Activated CD8-positive, alpha-beta memory T cell treated with anti-CD3 and anti-CD28 coated beads for 36 hours (primary cell): ENCODE measurements at regions not wholly inside any gene's neighbourhood (a gene's known extent, or its start where the extent isn't known, plus 50 kb on each side); places are given as distances from the start of the nearest gene placed in this dataset.
"Not testable (repeated sequence)": the region's sequence is repeated elsewhere in the genome, so short reads cannot be mapped to it uniquely, and the experiment has no call there.

Source experiments
- CTCF ChIA-PET: fragments of 350-600 bp; sonication (Branson Sonifier 250); formaldehyde crosslinking; loops from one replicate; lab custom pipeline; 2021; ENCODE audit warnings: antibody characterized with exemption; lab: Charles Lee
- POLR2A ChIA-PET: fragments of 350-600 bp; sonication (Branson Sonifier 250); formaldehyde crosslinking; loops from one replicate; lab custom pipeline; 2021; ENCODE audit warnings: antibody characterized with exemption; lab: Charles Lee

GRCh38 chr10:91061608-91062007 is 140.7 kb upstream of the ANKRD1 start:
- ChIA-PET CTCF (no interaction called here), POLR2A (no interaction called here)

GRCh38 chr10:91062091-91062490 is 141.2 kb upstream of the ANKRD1 start:
- ChIA-PET CTCF (no interaction called here), POLR2A (no interaction called here)

DNA sequence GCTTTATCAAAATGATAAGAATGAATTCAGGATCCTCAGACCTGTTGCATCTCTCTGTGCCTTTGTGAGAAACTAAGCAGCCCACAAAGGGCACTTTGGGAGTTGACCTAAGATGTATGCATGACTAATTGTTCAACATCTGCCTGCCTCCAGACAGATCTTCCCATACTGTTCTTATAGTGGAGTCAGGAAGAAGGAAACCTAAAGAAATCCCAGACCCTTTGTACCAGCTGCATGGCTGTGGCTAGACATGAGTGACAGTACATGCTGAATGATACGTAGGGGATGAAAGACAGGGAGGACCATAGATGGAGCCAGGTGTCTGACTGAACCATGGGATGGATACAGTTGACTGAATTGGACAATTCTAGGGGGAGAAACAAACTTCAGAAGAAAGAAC is 148.7 kb upstream of the PCGF5 start:
- POLR2A ChIA-PET: no interaction called here

DNA sequence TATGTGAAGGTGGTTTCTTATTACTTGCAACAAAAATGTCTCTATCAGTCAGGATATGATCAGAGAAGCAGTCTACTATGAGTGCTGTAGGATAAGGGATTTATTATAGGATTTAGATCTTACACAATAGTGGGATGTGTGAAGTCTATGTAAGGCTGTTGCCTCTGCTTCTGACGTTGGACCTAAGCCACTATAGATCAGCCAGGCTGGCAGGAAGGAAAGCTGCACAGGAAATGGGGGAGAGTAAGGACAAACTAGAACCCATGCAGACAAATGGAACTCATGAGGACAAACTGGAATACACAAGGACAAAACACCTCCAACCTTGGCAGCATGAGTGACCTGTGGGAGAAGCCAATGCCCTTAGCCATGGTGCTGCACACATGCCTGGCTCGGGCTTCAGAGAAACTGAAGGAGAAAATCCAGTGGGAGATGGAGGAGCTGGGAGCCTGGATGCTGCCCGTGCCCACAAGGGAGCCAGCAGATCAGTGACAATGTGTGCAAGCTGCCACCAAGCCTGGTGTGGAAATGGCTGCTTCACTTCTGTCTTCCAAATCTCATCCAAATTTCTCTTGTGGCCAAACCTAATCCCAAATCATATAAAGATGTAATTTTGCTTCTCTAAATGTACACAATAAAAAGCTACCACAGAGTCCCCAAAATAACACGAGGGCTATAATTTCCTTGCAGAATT is 147.0 kb upstream of the PCGF5 start:
- CTCF ChIA-PET: no interaction called here

More for the DNA sequence above, 148.7 kb upstream of the PCGF5 start:
- CTCF ChIA-PET: no interaction called here

DNA sequence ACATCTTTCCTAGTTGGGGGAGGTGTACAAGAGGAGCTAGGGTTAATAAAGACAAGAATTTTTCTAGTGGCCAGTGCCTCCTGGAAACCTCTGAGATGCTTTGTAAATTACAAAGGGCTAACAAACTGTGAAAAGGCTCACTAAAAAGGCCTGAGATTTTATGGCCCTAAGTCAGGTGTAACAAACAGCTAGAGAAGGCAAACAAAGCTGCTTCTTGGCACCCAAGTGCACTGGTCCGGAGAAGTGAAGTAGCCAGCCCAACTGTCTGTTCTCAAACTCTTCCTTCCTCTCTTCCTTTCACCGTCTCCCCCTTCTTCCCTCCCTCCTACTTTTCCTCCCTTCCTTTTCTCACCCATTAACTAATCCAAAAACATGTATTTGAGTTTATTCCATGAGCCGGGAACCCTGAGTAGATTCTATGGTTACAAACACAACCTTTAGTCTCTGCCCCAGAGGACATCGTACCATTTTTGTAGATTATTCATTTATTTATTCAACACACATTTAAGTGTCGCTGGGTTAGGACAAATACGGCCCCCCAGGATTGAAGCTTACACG is 143.4 kb upstream of the PCGF5 start:
- ChIA-PET CTCF (no interaction called here), POLR2A (no interaction called here)

More for the DNA sequence above, 147.0 kb upstream of the PCGF5 start:
- POLR2A ChIA-PET: no interaction called here

- ChIA-PET CTCF (no interaction called here), POLR2A (no interaction called here)
Observed at GRCh38 chr10:91077549-91078071, 142.9 kb upstream of the PCGF5 start.

- CTCF ChIA-PET: no interaction called here
- POLR2A ChIA-PET: no interaction called here
Observed at GRCh38 chr10:91080776-91081175, 139.7 kb upstream of the PCGF5 start.

- CTCF ChIA-PET: no interaction called here
Observed at GRCh38 chr10:91082447-91082846, 138.0 kb upstream of the PCGF5 start.

DNA sequence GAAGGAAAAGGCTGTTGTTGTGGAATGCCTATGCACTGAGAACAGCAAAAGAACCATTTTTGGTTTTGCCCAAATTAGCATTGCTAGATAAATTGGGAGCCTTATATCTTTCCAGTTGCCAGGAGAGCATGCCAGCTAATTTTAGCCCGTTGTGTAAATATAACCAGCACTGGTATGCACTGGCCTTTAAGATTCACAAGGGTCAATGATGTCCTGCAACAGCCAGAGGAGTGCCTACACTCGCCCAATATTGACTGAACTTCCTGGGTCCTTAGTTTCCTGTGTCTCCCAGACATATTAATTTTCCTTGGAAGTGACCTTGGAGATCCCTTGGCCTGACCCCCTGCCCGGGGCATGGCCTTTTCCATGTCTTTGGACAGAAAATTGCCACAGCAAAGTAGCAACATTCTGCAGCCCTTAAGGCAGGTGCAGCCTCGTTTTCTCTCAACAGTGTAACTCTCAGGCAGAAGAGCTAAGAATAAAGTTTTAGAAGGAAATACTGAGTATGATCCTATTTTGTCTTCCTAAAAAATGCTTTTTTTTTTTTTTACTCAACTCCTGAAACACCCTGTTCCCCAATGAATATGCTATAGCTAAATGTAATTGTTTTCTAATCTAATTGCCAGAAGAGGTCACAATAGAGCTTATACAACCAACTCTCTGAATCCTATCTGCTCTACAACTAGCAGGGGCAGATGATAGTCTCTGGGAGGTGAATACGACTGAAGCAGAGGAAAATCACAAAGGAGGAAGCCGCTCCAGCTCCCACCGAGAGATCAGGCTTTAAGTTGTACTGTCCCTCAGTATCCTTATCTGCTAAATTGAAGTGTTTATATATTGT is 131.9 kb upstream of the PCGF5 start:
- ChIA-PET POLR2A (no interaction called here), CTCF (interaction anchor here (0.7 to 1.6 kb wide), 6 partner anchors 8 to 174 kb away, joined by 3 to 10 read pairs (median 3); no protein-coding TSS in a partner anchor)

More at GRCh38 chr10:91082447-91082846, 138.0 kb upstream of the PCGF5 start:
- POLR2A ChIA-PET: no interaction called here

DNA sequence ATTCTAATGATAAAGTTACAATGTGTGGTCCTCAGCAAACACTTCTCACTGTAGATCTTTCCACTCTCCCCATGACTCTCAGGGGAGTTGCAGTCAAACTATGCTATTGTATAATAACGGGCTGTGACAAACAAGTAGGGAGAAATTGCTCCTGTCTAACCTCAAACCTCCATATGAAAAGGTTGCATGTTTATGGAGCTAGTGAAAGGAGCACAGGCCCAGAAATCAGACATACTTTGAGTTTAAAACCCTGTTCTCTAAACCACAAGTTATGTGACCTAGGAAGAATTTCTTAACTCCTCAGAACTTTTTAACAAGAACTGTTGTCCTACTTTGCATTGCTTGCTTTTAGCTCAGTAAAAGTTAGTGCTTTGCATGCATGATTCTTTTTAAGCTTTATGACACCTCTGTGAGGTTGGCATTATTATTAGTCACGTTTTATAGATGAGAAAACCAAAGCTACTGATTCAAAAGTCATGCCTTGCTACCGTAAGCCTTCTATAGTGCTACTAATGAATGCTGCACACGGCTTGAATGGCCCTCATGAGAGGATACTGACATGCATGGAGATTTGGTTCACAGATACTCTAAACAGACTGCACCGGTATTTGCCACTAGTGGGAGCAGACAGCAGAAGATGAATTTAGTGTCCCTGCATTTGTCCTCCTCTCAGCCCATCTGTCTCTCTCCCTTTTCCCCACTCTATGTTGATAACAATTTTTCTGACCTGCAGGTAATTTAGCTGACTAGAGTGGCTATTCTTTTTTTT is 129.5 kb upstream of the PCGF5 start:
- ChIA-PET POLR2A (no interaction called here), CTCF (no interaction called here)

- ChIA-PET CTCF (interaction anchor here (0.6 kb wide), 1 partner anchor 61 kb away, joined by 3 read pairs; no protein-coding TSS in a partner anchor), POLR2A (no interaction called here)
Observed at GRCh38 chr10:91091780-91092179, 128.7 kb upstream of the PCGF5 start.

DNA sequence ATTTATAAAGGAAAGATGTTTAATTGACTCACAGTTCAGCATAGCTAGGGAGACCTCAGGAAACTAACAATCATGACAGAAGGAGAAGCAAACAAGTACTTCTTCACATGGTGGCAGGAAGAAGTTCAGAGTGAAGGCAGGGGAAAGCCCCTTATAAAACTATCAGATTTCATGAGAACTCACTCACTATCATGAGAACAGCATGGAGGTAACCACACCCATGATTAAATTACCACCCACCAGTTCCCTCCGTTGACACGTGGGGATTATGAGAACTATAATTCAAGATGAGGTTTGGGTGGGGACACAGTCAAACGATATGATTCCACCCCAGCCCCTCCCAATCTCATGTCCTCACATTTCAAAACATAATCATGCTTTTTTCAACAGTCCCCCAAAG is 124.2 kb upstream of the PCGF5 start:
- ChIA-PET POLR2A (no interaction called here), CTCF (no interaction called here)

GRCh38 chr10:91097313-91097712 is 123.2 kb upstream of the PCGF5 start:
- CTCF ChIA-PET: no interaction called here
- POLR2A ChIA-PET: no interaction called here

DNA sequence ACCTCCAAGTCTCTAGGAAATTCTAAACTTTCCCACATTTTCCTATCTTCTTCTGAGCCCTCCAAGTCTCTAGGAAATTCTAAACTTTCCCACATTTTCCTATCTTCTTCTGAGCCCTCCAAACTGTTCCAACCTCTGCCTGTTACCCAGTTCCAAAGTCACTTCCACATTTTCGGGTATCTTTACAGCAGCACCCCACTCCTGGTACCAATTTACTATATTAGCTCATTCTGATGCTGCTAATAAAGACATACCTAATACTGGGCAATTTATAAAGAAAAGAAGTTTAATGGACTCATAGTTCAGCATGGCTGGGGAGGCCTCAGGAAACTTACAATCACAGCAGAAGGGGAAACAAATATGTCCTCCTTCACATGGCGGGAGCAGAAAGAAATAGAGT is 122.4 kb upstream of the PCGF5 start:
- POLR2A ChIA-PET, CTCF ChIA-PET: not testable (repeated sequence)

GRCh38 chr10:91103384-91104192 is 116.9 kb upstream of the PCGF5 start:
- POLR2A ChIA-PET: no interaction called here
- CTCF ChIA-PET: interaction anchor here (1.0 kb wide), 1 partner anchor 26 kb away, joined by 5 read pairs; no protein-coding TSS in a partner anchor

GRCh38 chr10:91104193-91105041 is 116.0 kb upstream of the PCGF5 start:
- CTCF ChIA-PET: interaction anchor here (1.0 to 1.1 kb wide), 2 partner anchors 19 to 25 kb away, joined by 3 to 5 read pairs; no protein-coding TSS in a partner anchor
- POLR2A ChIA-PET: no interaction called here

GRCh38 chr10:91105269-91105668 is 115.2 kb upstream of the PCGF5 start:
- ChIA-PET CTCF (interaction anchor here (1.1 kb wide), 1 partner anchor 19 kb away, joined by 3 read pairs; no protein-coding TSS in a partner anchor), POLR2A (no interaction called here)

GRCh38 chr10:91108820-91109219 is 111.6 kb upstream of the PCGF5 start:
- POLR2A ChIA-PET: no interaction called here
- CTCF ChIA-PET: no interaction called here
